Adipocyte (in vitro differentiated cells): ENCODE measurements at regions not wholly inside any gene's neighbourhood (a gene's known extent, or its start where the extent isn't known, plus 50 kb on each side); places are given as distances from the start of the nearest gene placed in this dataset.

Source experiments
- DNase-seq: peaks from one replicate; pipeline ENCODE4 v3.0.0-alpha.2; 2015; ENCODE audit warnings: low read depth
- H3K27me3 ChIP-seq: replicated peaks from 2 replicates; pipeline ENCODE4 v1.7.0; 2013; ENCODE audit warnings: mild to moderate bottlenecking, low read length, moderate library complexity; ENCODE audit not compliant: control insufficient read depth, insufficient read depth
- H3K36me3 ChIP-seq: 2 replicates; pipeline ENCODE4 v1.7.0; 2013; ENCODE audit warnings: low read length, mild to moderate bottlenecking, moderate library complexity; ENCODE audit not compliant: control insufficient read depth, insufficient read depth, severe bottlenecking
- H3K4me1 ChIP-seq: 2 replicates; pipeline ENCODE4 v1.7.0; 2013; ENCODE audit warnings: mild to moderate bottlenecking, low read length, moderate library complexity; ENCODE audit not compliant: control insufficient read depth, insufficient read depth
- H3K4me3 ChIP-seq: 2 replicates; pipeline ENCODE4 v1.7.0; 2013; ENCODE audit warnings: mild to moderate bottlenecking, low read length, moderate library complexity
- H3K9ac ChIP-seq: 2 replicates; pipeline ENCODE4 v1.7.0; 2013; ENCODE audit warnings: mild to moderate bottlenecking, low read length, moderate library complexity
- H3K9me3 ChIP-seq: 2 replicates; pipeline ENCODE4 v1.7.0; 2013; ENCODE audit warnings: mild to moderate bottlenecking, low read length, moderate library complexity; ENCODE audit not compliant: control insufficient read depth

DNA sequence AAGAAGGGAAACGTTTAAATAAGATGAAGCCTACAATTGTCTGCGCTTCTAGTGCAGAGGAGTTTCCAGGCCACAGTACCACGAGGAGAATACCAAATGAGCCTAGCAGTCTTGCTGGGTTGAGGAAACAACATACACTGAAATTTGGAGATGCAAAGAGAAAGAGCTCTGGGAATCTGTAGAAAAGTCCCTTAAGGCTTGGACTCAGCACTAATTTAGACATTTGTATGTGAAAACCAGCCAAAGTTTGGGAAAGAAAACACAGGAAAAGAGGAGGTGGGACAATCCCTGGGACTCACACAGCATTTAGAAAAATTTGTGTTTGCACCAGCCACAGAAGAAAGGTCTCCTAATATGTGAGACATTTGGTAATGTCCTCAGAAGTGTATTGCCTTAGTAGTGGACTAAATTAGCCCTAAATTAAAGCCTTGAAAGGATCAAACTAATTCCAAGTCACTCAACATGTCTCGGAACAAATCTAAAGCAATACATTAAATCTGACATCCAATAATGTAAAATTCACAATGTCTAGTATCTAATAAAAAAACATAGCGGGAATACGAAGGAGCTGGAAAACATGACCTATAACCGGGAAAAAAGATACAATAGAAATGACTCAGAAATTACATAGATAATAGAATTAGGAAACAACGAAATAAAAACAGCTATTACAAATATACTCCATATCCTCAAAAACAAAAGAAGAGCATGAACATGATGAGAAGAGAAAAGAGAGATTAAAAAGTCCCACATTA is 187.1 kb upstream of the NAMPT start:
- no peaks in the 10 kb centered on the region for H3K36me3 ChIP-seq
- H3K4me1 ChIP-seq: peaks cover 2% of the 10 kb centered on the region
- H3K27me3 ChIP-seq: no peaks in the 10 kb centered on the region
- no peak for DNase-seq
- H3K9me3 ChIP-seq: no peaks in the 10 kb centered on the region
- H3K9ac ChIP-seq: no peak overlapping the region
- no peak overlapping the region for H3K4me3 ChIP-seq

DNA sequence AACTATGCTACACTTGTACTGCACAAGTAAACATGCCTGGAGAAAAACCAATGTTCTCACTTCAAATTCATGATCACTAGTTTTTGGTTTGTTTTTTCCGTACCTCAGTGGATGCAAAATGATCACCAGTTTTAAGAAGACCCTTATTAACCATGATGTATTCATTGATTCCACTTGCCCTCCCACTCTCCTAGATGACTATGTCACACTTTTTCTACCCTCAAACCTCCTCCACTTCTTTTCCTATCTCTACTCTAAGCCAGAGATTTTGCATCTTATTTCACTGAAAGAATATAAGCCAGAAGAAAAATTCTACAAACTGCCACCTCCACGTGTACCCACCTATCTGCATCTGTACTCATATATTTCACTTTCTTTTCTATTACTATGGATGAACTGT is 186.2 kb upstream of the NAMPT start:
- DNase-seq: no peak
- Histone ChIP-seq H3K4me3 (no peak overlapping the region), H3K4me1 (peaks cover 10% of the 10 kb centered on the region), H3K36me3 (no peaks in the 10 kb centered on the region), H3K27me3 (no peaks in the 10 kb centered on the region), H3K9me3 (no peaks in the 10 kb centered on the region), H3K9ac (no peak overlapping the region)

DNA sequence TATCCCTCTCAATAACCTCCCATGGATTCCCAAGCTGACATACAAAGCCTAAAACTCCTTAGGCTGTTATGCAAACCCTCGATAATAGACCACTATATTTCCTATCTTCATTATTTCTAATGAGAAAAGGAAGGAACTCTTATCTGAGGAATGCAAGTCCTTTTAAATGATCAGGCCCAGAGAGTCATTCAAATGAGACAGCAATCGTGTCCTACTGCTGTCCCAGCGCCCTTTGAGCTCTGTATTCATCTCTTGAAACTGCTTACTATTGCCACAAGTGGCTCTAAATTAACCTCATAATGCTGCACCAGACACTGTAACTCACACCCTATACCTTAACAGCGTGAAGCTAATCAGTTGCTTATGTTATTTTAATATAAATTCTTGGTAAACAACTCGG is 182.1 kb upstream of the NAMPT start:
- Histone ChIP-seq H3K4me1 (peaks cover 20% of the 10 kb centered on the region), H3K4me3 (no peak overlapping the region), H3K27me3 (no peaks in the 10 kb centered on the region), H3K9me3 (no peaks in the 10 kb centered on the region), H3K36me3 (no peaks in the 10 kb centered on the region), H3K9ac (no peak overlapping the region)
- no peak for DNase-seq

DNA sequence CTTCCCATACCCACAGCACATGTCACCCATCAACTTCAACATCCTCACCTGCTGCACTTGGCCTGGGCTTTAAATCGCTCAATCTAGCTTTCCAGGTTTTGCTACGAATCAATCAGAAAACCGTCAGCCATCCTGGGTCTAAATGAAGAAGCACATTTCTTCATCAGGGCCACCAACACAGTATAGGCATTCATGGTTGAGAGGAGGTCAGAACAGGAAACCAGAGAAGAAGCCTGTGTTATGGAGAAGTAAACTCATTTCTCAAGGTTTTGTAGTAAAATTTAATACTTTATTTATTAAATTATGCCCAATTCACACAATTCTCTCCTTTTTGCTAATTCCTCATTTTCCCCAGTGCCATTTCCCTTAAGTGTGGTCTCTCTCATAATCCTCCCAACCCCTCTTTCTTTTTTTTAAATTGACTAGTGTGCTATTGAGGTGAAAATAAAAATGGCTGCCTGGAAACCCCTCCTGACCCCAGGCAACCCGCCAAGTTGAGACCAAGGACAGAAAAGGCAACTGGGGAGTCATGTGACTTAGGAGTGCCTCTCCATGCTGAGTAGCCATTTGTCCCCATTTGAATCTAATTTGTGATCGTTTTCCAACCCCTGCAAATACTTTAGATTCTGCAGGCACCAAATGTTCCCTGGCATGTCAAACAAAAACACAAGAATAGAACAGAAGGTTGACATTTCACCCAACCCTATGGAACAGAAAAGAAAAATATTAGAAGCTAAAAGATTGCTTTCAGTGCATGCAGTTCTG is 181.1 kb upstream of the NAMPT start:
- peak; percentile 48 for DNase-seq
- H3K4me1 ChIP-seq: peaks cover 21% of the 10 kb centered on the region
- H3K9me3 ChIP-seq: no peaks in the 10 kb centered on the region

DNA sequence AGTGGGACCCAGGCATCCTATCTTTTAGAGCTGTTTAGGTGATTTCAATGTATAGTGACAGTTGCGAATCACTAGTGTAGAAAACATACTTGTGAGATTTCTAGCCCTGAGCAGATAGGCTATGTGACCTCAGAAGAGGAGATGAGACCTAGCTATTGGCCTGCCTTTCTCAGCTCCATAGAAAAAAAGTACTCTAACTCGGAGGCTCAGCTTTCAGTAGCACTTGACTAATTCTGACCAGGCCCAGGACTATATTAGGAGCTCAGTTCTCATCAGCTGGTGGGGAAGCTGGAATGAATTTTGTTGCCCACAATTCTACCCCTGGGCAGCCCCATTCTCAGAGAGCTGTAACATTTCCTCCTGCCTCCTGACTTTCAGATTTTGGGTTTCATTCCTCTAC is 179.9 kb upstream of the NAMPT start:
- H3K36me3 ChIP-seq: no peaks in the 10 kb centered on the region
- no peaks in the 10 kb centered on the region for H3K27me3 ChIP-seq
- no peak overlapping the region for H3K4me3 ChIP-seq
- H3K9ac ChIP-seq: no peak overlapping the region
- no peak for DNase-seq
- H3K4me1 ChIP-seq: peaks cover 21% of the 10 kb centered on the region
- no peaks in the 10 kb centered on the region for H3K9me3 ChIP-seq

More for the DNA sequence above, 181.1 kb upstream of the NAMPT start:
- Histone ChIP-seq H3K27me3 (no peaks in the 10 kb centered on the region), H3K9ac (no peak overlapping the region), H3K36me3 (no peaks in the 10 kb centered on the region), H3K4me3 (no peak overlapping the region)

DNA sequence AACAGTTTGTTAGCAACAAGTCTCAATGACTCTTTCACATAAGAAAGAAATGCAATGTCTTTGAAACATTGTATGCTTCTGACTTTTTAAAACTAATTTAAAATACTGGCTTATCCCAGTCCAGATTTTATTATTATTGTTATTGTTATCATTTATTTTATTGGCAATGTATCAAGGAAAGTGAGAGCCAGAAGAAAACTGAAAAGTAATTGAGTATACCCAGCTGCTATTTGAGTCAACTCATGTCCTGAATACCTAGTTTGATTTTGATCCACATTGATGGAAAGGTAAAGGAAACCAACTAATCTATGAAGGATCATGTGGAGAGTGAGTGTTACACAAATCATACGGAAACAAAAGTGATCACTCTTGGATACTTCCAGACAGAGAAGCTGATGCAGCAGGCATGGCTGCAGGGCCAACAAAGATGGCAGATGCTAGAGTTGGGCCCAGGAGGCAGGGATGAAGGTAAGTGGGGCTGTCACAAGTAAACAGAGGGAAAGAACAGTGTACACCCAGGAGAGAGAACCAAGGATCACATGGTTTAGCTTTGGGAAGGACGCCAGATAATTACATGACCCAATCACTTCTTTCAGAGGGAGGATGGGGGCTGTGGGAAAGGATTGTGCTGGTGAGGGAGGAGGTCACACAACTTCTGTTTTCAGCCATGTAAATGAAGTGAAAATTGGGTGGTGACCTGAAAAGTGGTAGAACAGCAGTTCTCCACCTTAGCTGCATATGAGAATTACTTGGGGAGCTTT is 179.2 kb upstream of the NAMPT start:
- Histone ChIP-seq H3K9ac (no peak overlapping the region), H3K4me1 (peaks cover 21% of the 10 kb centered on the region), H3K27me3 (no peaks in the 10 kb centered on the region), H3K36me3 (no peaks in the 10 kb centered on the region), H3K4me3 (no peak overlapping the region), H3K9me3 (no peaks in the 10 kb centered on the region)
- no peak for DNase-seq

DNA sequence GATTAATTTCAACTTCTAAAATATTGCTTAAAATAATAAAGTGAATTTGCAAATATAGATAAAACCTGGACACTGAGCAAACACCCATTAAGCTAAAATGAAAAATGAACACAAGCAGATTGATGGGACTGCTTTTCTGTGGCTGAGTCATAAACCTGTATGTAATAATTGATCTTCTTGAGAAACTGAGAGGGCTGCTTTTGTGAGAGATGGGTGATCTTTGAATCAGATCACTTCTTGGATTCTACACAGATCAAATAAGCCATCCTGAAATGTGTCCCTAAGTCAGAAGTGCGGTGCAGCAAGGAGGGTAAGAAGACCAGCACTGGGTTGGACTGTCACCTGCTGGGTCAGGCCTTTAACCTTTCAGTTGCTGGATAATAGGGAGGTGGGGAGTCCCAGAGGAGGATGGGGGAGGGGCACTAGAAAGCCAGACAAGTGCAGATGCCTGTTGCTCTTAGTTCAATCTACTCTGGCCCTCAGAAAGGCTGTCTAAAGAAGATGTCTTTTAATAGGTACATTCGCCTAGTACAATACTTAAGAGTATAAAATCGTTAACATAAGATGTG is 178.2 kb upstream of the NAMPT start:
- DNase-seq: no peak

DNA sequence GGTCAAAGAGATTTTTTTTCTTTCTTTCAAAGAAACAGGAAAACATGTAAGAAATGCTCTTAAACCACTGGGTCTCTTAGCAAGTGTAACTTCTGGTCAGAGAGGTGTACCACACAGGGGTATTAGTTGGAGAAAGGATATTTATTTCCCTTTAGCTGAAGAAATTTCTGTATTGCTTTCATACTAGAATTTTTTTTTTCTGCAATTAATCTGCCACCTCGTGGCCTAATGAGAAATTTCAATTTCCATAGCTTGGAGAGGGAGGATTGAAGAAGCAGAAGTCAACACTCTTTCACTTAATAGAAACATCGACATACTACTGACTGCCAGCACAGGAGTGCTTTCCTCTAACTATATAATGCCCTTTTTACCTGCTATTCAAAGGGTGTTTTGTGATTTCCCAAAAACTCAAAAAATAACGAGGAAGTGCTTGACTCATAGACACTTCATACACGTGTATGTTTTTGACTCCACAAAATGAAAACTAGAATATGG is 177.6 kb upstream of the NAMPT start:
- DNase-seq: peak; percentile 75
- peak overlapping the region; percentile 22 for H3K4me3 ChIP-seq
- peak overlapping the region; percentile 64 for H3K9ac ChIP-seq
- peaks cover 6% of the 10 kb centered on the region for H3K9me3 ChIP-seq
- H3K4me1 ChIP-seq: peaks cover 21% of the 10 kb centered on the region
- no peaks in the 10 kb centered on the region for H3K36me3 ChIP-seq
- H3K27me3 ChIP-seq: no peaks in the 10 kb centered on the region

More for the DNA sequence above, 178.2 kb upstream of the NAMPT start:
- H3K4me3 ChIP-seq: no peak overlapping the region
- H3K4me1 ChIP-seq: peaks cover 21% of the 10 kb centered on the region
- H3K9me3 ChIP-seq: peaks cover 3% of the 10 kb centered on the region
- no peaks in the 10 kb centered on the region for H3K27me3 ChIP-seq
- no peaks in the 10 kb centered on the region for H3K36me3 ChIP-seq
- H3K9ac ChIP-seq: peak overlapping the region; percentile 64

DNA sequence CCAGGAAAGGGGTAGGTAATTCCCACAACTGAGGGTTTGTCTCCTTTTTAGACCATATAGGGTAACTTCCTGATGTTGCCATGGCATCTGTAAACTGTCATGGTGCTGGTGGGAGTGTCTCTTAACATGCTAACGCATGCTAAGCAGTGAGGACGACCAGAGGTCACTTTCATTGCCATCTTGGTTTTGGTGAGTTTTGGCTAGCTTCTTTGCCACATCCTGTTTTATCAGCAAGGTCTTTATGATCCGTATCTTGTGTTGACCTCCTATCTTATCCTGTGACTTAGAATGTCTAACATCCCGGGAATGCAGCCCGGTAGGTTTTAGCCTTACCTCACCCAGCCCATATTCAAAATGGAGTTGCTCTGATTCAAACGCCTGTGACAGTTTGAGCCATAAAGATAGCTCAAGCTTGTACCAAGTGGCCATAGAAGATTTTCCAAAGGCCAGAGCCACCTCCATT is 176.0 kb upstream of the NAMPT start:
- no peak overlapping the region for H3K4me3 ChIP-seq
- H3K9ac ChIP-seq: no peak overlapping the region
- no peak for DNase-seq
- H3K4me1 ChIP-seq: peaks cover 10% of the 10 kb centered on the region
- H3K36me3 ChIP-seq: no peaks in the 10 kb centered on the region
- H3K27me3 ChIP-seq: no peaks in the 10 kb centered on the region
- peaks cover 6% of the 10 kb centered on the region for H3K9me3 ChIP-seq

DNA sequence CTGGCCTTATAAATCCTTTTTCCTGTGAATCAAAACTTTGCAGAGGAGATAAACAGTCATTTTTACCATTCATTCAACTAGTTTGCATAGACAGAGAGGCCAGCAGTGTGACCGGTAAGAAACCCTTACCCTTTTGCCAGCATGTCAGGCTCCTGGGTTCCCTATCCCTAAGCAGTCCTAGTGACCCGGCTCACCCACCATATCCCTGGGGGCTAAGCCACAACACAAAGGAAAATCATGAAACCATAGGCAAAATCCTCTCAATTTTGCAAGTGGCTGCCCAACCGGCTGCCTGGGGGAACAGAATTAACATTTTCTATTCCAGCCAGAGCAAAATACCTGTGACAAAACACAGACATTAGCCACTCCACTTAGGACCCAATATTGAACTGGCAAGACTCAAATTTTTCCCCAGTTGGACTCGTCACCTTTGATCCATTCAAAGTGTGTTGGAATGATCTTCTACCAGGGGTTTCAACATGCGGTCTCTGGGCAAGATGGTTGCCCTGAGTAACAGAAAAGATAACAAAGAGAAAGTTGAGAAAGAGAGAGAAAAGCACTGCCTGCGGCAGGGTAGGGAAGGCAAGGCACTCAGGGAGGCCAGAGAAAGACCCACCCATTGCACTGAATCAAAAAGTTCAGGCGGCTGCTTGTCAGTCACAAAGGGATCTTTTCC is 174.8 kb upstream of the NAMPT start:
- H3K36me3 ChIP-seq: no peaks in the 10 kb centered on the region
- no peak overlapping the region for H3K4me3 ChIP-seq
- H3K27me3 ChIP-seq: no peaks in the 10 kb centered on the region
- no peak overlapping the region for H3K9ac ChIP-seq
- no peak for DNase-seq
- peaks cover 10% of the 10 kb centered on the region for H3K4me1 ChIP-seq
- peaks cover 6% of the 10 kb centered on the region for H3K9me3 ChIP-seq
